WI38 (cell line): ENCODE measurements at regions not wholly inside any gene's neighbourhood (a gene's known extent, or its start where the extent isn't known, plus 50 kb on each side); places are given as distances from the start of the nearest gene placed in this dataset.

Experiments
- H3K4me3 ChIP-seq: 2 replicates; pipeline ENCODE4 v1.5.1; 2011; ENCODE audit warnings: low read depth, mild to moderate bottlenecking, control low read depth, low read length
- CTCF ChIP-seq: IDR thresholded peaks from 2 replicates; pipeline ENCODE4 v1.5.1; 2012; ENCODE audit warnings: low read depth, mild to moderate bottlenecking, control low read depth, low read length

GRCh38 chr2:142601794-142602193 lies 275.7 kb upstream of the KYNU start:
- no peak for TF ChIP-seq CTCF
- H3K4me3 ChIP-seq, result no peak overlapping the region

GRCh38 chr2:142599504-142599903 lies 278.0 kb upstream of the KYNU start:
- no peak for TF ChIP-seq CTCF
- H3K4me3 ChIP-seq, result no peak overlapping the region

- TF ChIP-seq CTCF, result no peak
Observed at GRCh38 chr2:142598846-142599245, 278.6 kb upstream of the KYNU start.

GRCh38 chr2:142596334-142597088 lies 281.0 kb upstream of the KYNU start:
- no peak for TF ChIP-seq CTCF
- no peak overlapping the region for H3K4me3 ChIP-seq

More at GRCh38 chr2:142598846-142599245, 278.6 kb upstream of the KYNU start:
- no peak overlapping the region for H3K4me3 ChIP-seq

- H3K4me3 ChIP-seq, result no peak overlapping the region
- no peak for TF ChIP-seq CTCF
Observed at GRCh38 chr2:142594935-142595334, 282.5 kb upstream of the KYNU start.

- no peak overlapping the region for H3K4me3 ChIP-seq
- TF ChIP-seq CTCF, result no peak
Observed at GRCh38 chr2:142592171-142592570, 285.3 kb upstream of the KYNU start.

GRCh38 chr2:142591420-142591819 lies 286.0 kb upstream of the KYNU start:
- TF ChIP-seq CTCF, result no peak
- no peak overlapping the region for H3K4me3 ChIP-seq
